AG09319 (cell line): ENCODE measurements at regions not wholly inside any gene's neighbourhood (a gene's known extent, or its start where the extent isn't known, plus 50 kb on each side); places are given as distances from the start of the nearest gene placed in this dataset.

Experiments used
- DNase-seq: peaks from one replicate; pipeline ENCODE4 v3.0.0-alpha.2; 2010; ENCODE audit warnings: low read depth; ENCODE audit errors: extremely low read depth
- CTCF ChIP-seq: IDR thresholded peaks from 2 replicates; pipeline ENCODE4 v1.5.1; 2011; ENCODE audit warnings: low read depth, mild to moderate bottlenecking, inconsistent platforms, low read length, moderate library complexity

- no peak for TF ChIP-seq CTCF
- no peak for DNase-seq
Observed at GRCh38 chr6:139721954-139722353, 347.5 kb upstream of the CITED2 start.

GRCh38 chr6:139713900-139714506 lies 339.6 kb upstream of the CITED2 start:
- no peak for TF ChIP-seq CTCF
- no peak for DNase-seq

- no peak for DNase-seq
- TF ChIP-seq CTCF: no peak
Observed at GRCh38 chr6:139713424-139713823, 339.0 kb upstream of the CITED2 start.

GRCh38 chr6:139712830-139713229 lies 338.4 kb upstream of the CITED2 start:
- TF ChIP-seq CTCF: no peak
- DNase-seq: no peak

- DNase-seq: no peak
- no peak for TF ChIP-seq CTCF
Observed at GRCh38 chr6:139711804-139712585, 337.5 kb upstream of the CITED2 start.

- DNase-seq: no peak
Observed at GRCh38 chr6:139710556-139710955, 336.1 kb upstream of the CITED2 start.

More at GRCh38 chr6:139710556-139710955, 336.1 kb upstream of the CITED2 start:
- no peak for TF ChIP-seq CTCF
